H1 (cell line): ENCODE measurements at regions not wholly inside any gene's neighbourhood (a gene's known extent, or its start where the extent isn't known, plus 50 kb on each side); places are given as distances from the start of the nearest gene placed in this dataset.

Source experiments
- CTCF ChIA-PET: fragments of 300-600 bp; sonication (Branson Sonifier 250); formaldehyde crosslinking; loops from one replicate; lab custom pipeline; 2021; ENCODE audit not compliant: partially characterized antibody; lab: Charles Lee
- POLR2A ChIA-PET: fragments of 300-600 bp; sonication (Branson Sonifier 250); formaldehyde crosslinking; loops from one replicate; lab custom pipeline; 2021; ENCODE audit warnings: inconsistent platforms; ENCODE audit not compliant: partially characterized antibody; lab: Charles Lee
- DNase-seq, 2 experiments: peaks; one replicate each; pipeline versions ENCODE4 v3.0.0 to v3.0.0-alpha.2; 2010 to 2022; ENCODE audit warnings: low spot score in 2 of 2, low read depth in 1 of 2, mixed read lengths in 1 of 2
- FAIRE-seq: peaks from 2 replicates; lab custom pipeline; 2011; peaks lifted over from hg19 to GRCh38; lab: Jason Lieb, UNC
- H2AFZ ChIP-seq: 2 replicates; pipeline ENCODE4 v1.8.1; 2012; ENCODE audit warnings: low read length, inconsistent platforms
- H2AK5ac ChIP-seq: 2 replicates; pipeline ENCODE4 v1.6.1; 2013; ENCODE audit warnings: low read depth, low read length
- H2BK120ac ChIP-seq: replicated peaks from 2 replicates; pipeline ENCODE3; 2013; ENCODE audit warnings: low read depth, low read length, inconsistent platforms
- H2BK12ac ChIP-seq: 2 replicates; pipeline ENCODE4 v1.6.1; 2013; ENCODE audit warnings: low read depth, low read length
- H2BK15ac ChIP-seq: 2 replicates; pipeline ENCODE4 v1.6.1; 2013; ENCODE audit warnings: low read length
- H2BK20ac ChIP-seq: 2 replicates; pipeline ENCODE4 v1.6.1; 2013; ENCODE audit warnings: low read length
- H2BK5ac ChIP-seq: 2 replicates; pipeline ENCODE4 v1.6.1; 2013; ENCODE audit warnings: low read depth, low read length
- H3K14ac ChIP-seq: 2 replicates; pipeline ENCODE4 v1.6.1; 2013; ENCODE audit warnings: inconsistent platforms; ENCODE audit not compliant: insufficient read length
- H3K18ac ChIP-seq: 2 replicates; pipeline ENCODE4 v1.6.1; 2013; ENCODE audit warnings: low read length; ENCODE audit errors: extremely low read depth
- H3K23ac ChIP-seq: 2 replicates; pipeline ENCODE4 v1.6.1; 2013; ENCODE audit warnings: inconsistent platforms; ENCODE audit not compliant: insufficient read length
- H3K23me2 ChIP-seq: 2 replicates; pipeline ENCODE4 v1.6.1; 2013; ENCODE audit warnings: low read depth, low read length
- H3K27ac ChIP-seq: 2 replicates; pipeline ENCODE4 v1.6.1; 2011; ENCODE audit warnings: low read depth, low read length, inconsistent platforms
- H3K27me3 ChIP-seq, 4 experiments: replicated peaks in 1 of 4; 1 replicate in 1 of 4; 2 replicates in 3 of 4; pipeline versions ENCODE4 v1.6.1 to v1.8.1; 2011 to 2013; ENCODE audit warnings: low read length in 3 of 4, mild to moderate bottlenecking in 3 of 4, inconsistent platforms in 2 of 4, mixed read lengths in 2 of 4, moderate library complexity in 1 of 4; ENCODE audit not compliant: control insufficient read depth in 3 of 4, insufficient read depth in 3 of 4; ENCODE audit errors: extremely low read depth in 1 of 4
- H3K36me3 ChIP-seq, 4 experiments: 2 replicates each; pipeline versions ENCODE4 v1.6.1 to v1.8.1; 2011 to 2013; ENCODE audit warnings: mild to moderate bottlenecking in 4 of 4, low read length in 3 of 4, moderate library complexity in 2 of 4, control low read depth in 1 of 4, inconsistent platforms in 1 of 4; ENCODE audit not compliant: insufficient read depth in 4 of 4, control insufficient read depth in 2 of 4
- H3K4ac ChIP-seq: replicated peaks from 2 replicates; pipeline ENCODE3; 2013; ENCODE audit warnings: low read length, low read depth, mixed read lengths, inconsistent platforms; ENCODE audit not compliant: insufficient read length
- H3K4me1 ChIP-seq, 4 experiments: replicated peaks in 1 of 4; 1 replicate in 1 of 4; 2 replicates in 3 of 4; pipeline versions ENCODE4 v1.6.1 to v1.8.1; 2011 to 2013; ENCODE audit warnings: low read length in 3 of 4, inconsistent platforms in 2 of 4, mixed read lengths in 1 of 4; ENCODE audit not compliant: insufficient read depth in 4 of 4, control insufficient read depth in 3 of 4
- H3K4me2 ChIP-seq, 2 experiments: 2 replicates each; pipeline versions ENCODE4 v1.6.1 to v1.8.1; 2011 to 2013; ENCODE audit warnings: low read depth in 2 of 2, low read length in 2 of 2, control low read depth in 1 of 2, inconsistent platforms in 1 of 2, mild to moderate bottlenecking in 1 of 2; ENCODE audit not compliant: insufficient read depth in 1 of 2
- H3K4me3 ChIP-seq, 4 experiments: fragments of 200-600, 300-600 bp in 1 of 4; sonication (generic), shearing (Covaris generic), sonication (Bioruptor Twin) in 1 of 4; 2 replicates each; pipeline versions ENCODE4 v1.5.1 to v1.8.1; 2011 to 2016; ENCODE audit warnings: low read length in 4 of 4, low read depth in 3 of 4, control low read depth in 2 of 4, inconsistent platforms in 2 of 4, mild to moderate bottlenecking in 2 of 4, mixed read lengths in 1 of 4, moderate library complexity in 1 of 4; ENCODE audit not compliant: insufficient read depth in 2 of 4; ENCODE audit errors: extremely low read depth in 1 of 4
- H3K56ac ChIP-seq: replicated peaks from 2 replicates; pipeline ENCODE3; 2013; ENCODE audit warnings: low read depth, mild to moderate bottlenecking, mixed read lengths, low read length, inconsistent platforms; ENCODE audit not compliant: insufficient read length
- H3K79me1 ChIP-seq: 2 replicates; pipeline ENCODE4 v1.6.1; 2013; ENCODE audit warnings: low read depth, low read length, control low read depth
- H3K79me2 ChIP-seq, 2 experiments: 2 replicates each; pipeline versions ENCODE4 v1.6.1 to v1.8.1; 2012 to 2013; ENCODE audit warnings: low read length in 2 of 2, mild to moderate bottlenecking in 2 of 2, inconsistent platforms in 1 of 2; ENCODE audit not compliant: insufficient read depth in 2 of 2, control insufficient read depth in 1 of 2
- H3K9ac ChIP-seq, 4 experiments: replicated peaks in 1 of 4; 1 replicate in 1 of 4; 2 replicates in 3 of 4; pipeline versions ENCODE4 v1.6.1 to v1.8.1; 2011 to 2013; ENCODE audit warnings: low read depth in 3 of 4, low read length in 3 of 4, control low read depth in 2 of 4, mild to moderate bottlenecking in 2 of 4, moderate library complexity in 2 of 4, inconsistent platforms in 1 of 4; ENCODE audit errors: extremely low read depth in 1 of 4
- H3K9me3 ChIP-seq, 2 experiments: 2 replicates each; pipeline versions ENCODE4 v1.6.1 to v1.8.1; 2012 to 2013; ENCODE audit warnings: mild to moderate bottlenecking in 2 of 2, moderate library complexity in 2 of 2, control low read depth in 1 of 2, inconsistent platforms in 1 of 2, low read depth in 1 of 2, low read length in 1 of 2, mixed read lengths in 1 of 2; ENCODE audit not compliant: insufficient read depth in 2 of 2
- H4K20me1 ChIP-seq, 2 experiments: replicated peaks in 1 of 2; 2 replicates each; pipeline versions ENCODE3 to v1.8.1; 2011 to 2013; ENCODE audit warnings: inconsistent platforms in 2 of 2, low read length in 2 of 2, mild to moderate bottlenecking in 1 of 2; ENCODE audit not compliant: insufficient read depth in 2 of 2, control insufficient read depth in 1 of 2
- H4K5ac ChIP-seq: 2 replicates; pipeline ENCODE4 v1.6.1; 2013; ENCODE audit warnings: low read length, low read depth, mixed read lengths, inconsistent platforms; ENCODE audit not compliant: insufficient read length
- H4K8ac ChIP-seq: 2 replicates; pipeline ENCODE4 v1.8.0; 2013; ENCODE audit warnings: mild to moderate bottlenecking, moderate library complexity, low read length, inconsistent platforms; ENCODE audit not compliant: insufficient read depth; ENCODE audit errors: extremely low read depth
- H4K91ac ChIP-seq: replicated peaks from 2 replicates; pipeline ENCODE3; 2013; ENCODE audit warnings: low read length, mixed read lengths, inconsistent platforms; ENCODE audit not compliant: insufficient read length
- ATF3 ChIP-seq: IDR thresholded peaks from 2 replicates; pipeline ENCODE4 v1.6.1; 2011; ENCODE audit warnings: low read depth, mild to moderate bottlenecking, low read length; ENCODE audit not compliant: insufficient read depth
- CHD2 ChIP-seq: IDR thresholded peaks from 2 replicates; pipeline ENCODE4 v1.6.1; 2012; ENCODE audit warnings: low read length, improper control_type of control experiment
- CREB1 ChIP-seq: IDR thresholded peaks from 2 replicates; pipeline ENCODE4 v1.6.1; 2012; ENCODE audit warnings: inconsistent platforms
- EGR1 ChIP-seq: IDR thresholded peaks from 2 replicates; pipeline ENCODE4 v1.6.1; 2011; ENCODE audit warnings: low read depth, low read length, borderline replicate concordance
- EZH2 ChIP-seq: fragments of 200-600 bp; sonication (generic); IDR thresholded peaks from 2 replicates; pipeline ENCODE4 v1.7.1; 2012; ENCODE audit warnings: low read depth, mild to moderate bottlenecking, moderate library complexity, low read length, inconsistent platforms; ENCODE audit not compliant: severe bottlenecking
- FOSL1 ChIP-seq: IDR thresholded peaks from 2 replicates; pipeline ENCODE4 v1.6.1; 2011; ENCODE audit warnings: mild to moderate bottlenecking, low read depth, low read length, moderate library complexity; ENCODE audit not compliant: insufficient read depth
- GTF2F1 ChIP-seq: IDR thresholded peaks from 2 replicates; pipeline ENCODE4 v1.6.1; 2012; ENCODE audit warnings: low read depth, low read length, improper control_type of control experiment, borderline replicate concordance
- KDM5A ChIP-seq: fragments of 200-600 bp; IDR thresholded peaks from 2 replicates; pipeline ENCODE4 v1.7.1; 2012; ENCODE audit warnings: mild to moderate bottlenecking, low read length, inconsistent platforms, mixed read lengths
- PHF8 ChIP-seq: fragments of 200-600 bp; sonication (generic); conservative IDR thresholded peaks from 2 replicates; pipeline ENCODE4 v1.7.1; 2012; ENCODE audit warnings: low read depth, mild to moderate bottlenecking, inconsistent platforms, low read length, moderate library complexity
- POLR2A ChIP-seq, 2 experiments: IDR thresholded peaks; 1 replicate in 1 of 2; 2 replicates in 1 of 2; pipeline ENCODE4 v1.6.1; 2011; ENCODE audit warnings: low read depth in 2 of 2, low read length in 2 of 2, mild to moderate bottlenecking in 2 of 2; ENCODE audit errors: control extremely low read depth in 1 of 2
- RXRA ChIP-seq: IDR thresholded peaks from 2 replicates; pipeline ENCODE4 v1.6.1; 2011; ENCODE audit warnings: low read depth, mild to moderate bottlenecking, low read length, moderate library complexity; ENCODE audit not compliant: insufficient read depth
- SIN3A ChIP-seq, 2 experiments: IDR thresholded peaks in 1 of 2; conservative IDR thresholded peaks in 1 of 2; 2 replicates each; pipeline ENCODE4 v1.6.1; 2011 to 2012; ENCODE audit warnings: low read length in 2 of 2, improper control_type of control experiment in 1 of 2, low read depth in 1 of 2, mild to moderate bottlenecking in 1 of 2
- SIRT6 ChIP-seq: IDR thresholded peaks from one replicate; pipeline ENCODE4 v1.7.1; 2012; ENCODE audit warnings: low read length, inconsistent platforms
- ZNF274 ChIP-seq: IDR thresholded peaks from 2 replicates; pipeline ENCODE4 v1.7.0; 2012; ENCODE audit warnings: low read length, borderline replicate concordance; ENCODE audit errors: extremely low read depth

DNA sequence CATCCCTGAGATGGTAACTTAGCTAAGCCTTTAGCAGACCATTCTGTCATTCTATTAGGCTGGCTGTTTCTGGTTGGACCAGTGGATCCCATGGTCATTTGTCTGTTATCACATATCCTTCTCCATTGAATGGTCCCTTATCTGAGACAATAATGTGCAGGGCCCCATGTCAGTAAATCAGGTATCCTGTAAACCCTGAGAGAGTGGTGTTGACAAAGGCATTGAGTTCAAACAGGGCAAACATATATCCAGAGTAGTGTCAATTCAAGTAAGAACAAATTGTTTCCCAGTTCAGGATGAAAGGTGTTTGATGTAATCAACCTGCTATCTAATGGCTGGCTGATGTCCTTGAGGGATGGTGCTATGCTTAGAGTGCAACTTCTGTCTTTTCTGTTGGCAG lies 126.2 kb downstream of the LINC00237 start:
- no peak overlapping the region for H3K9ac ChIP-seq
- no peak overlapping the region for H2BK12ac ChIP-seq
- H3K14ac ChIP-seq, result no peak overlapping the region
- no peak overlapping the region for H3K18ac ChIP-seq
- H3K56ac ChIP-seq, result no peak overlapping the region
- no peak overlapping the region for H3K4ac ChIP-seq
- ChIA-PET POLR2A (no interaction called here), CTCF (no interaction called here)
- no peak overlapping the region for H3K4me3 ChIP-seq
- no peaks in the 10 kb centered on the region for H3K27me3 ChIP-seq
- H2BK15ac ChIP-seq, result no peak overlapping the region
- DNase-seq (no peak), FAIRE-seq (no peak)
- no peak overlapping the region for H2AFZ ChIP-seq
- H3K4me1 ChIP-seq, result no peaks in the 10 kb centered on the region
- H2BK120ac ChIP-seq, result no peak overlapping the region
- no peak overlapping the region for H3K23ac ChIP-seq
- H3K9me3 ChIP-seq, result peaks cover 3 to 6% of the 10 kb centered on the region in 2 experiments; a peak in 1 of 4 replicates
- no peaks in the 10 kb centered on the region for H3K36me3 ChIP-seq
- no peak overlapping the region for H2BK20ac ChIP-seq
- no peaks in the 10 kb centered on the region for H3K79me1 ChIP-seq
- no peak overlapping the region for H3K4me2 ChIP-seq
- no peaks in the 10 kb centered on the region for H3K79me2 ChIP-seq
- H2BK5ac ChIP-seq, result no peak overlapping the region
- no peaks in the 10 kb centered on the region for H4K20me1 ChIP-seq
- H3K27ac ChIP-seq, result no peak overlapping the region
- H3K23me2 ChIP-seq, result no peaks in the 10 kb centered on the region
- H4K5ac ChIP-seq, result no peak overlapping the region
- H4K8ac ChIP-seq, result no peak overlapping the region
- no peak overlapping the region for H2AK5ac ChIP-seq
- no peak overlapping the region for H4K91ac ChIP-seq
- TF ChIP-seq GTF2F1 (no peak), SIN3A (conservative IDR thresholded peaks at IDR 0.05 in 1 of 2, IDR thresholded peaks at IDR 0.05 in 1 of 2; ENCODE audit: low read depth in 1 of 2, low read length in 2 of 2) (no peak), CREB1 (no peak), PHF8 (no peak), EZH2 (no peak), KDM5A (no peak), CHD2 (no peak), POLR2A (IDR thresholded peaks at IDR 0.05; ENCODE audit: control extremely low read depth in 1 of 2, low read depth in 2 of 2, low read length in 2 of 2) (no peak), RXRA (no peak), ATF3 (no peak), ZNF274 (no peak), SIRT6 (no peak), FOSL1 (no peak), EGR1 (no peak)
